ENCODE measurements at regions not wholly inside any gene's neighbourhood (a gene's known extent, or its start where the extent isn't known, plus 50 kb on each side); places are given as distances from the start of the nearest gene placed in this dataset.
A peak's percentile ranks its signal among the peaks of the same experiment; 100 is the strongest.

- no peak for DNase-seq (ENCODE audit: low spot score)
These were observed 326.9 kb downstream of the SLC4A3 start for GRCh38 chr2:219954331-219954730.

DNA sequence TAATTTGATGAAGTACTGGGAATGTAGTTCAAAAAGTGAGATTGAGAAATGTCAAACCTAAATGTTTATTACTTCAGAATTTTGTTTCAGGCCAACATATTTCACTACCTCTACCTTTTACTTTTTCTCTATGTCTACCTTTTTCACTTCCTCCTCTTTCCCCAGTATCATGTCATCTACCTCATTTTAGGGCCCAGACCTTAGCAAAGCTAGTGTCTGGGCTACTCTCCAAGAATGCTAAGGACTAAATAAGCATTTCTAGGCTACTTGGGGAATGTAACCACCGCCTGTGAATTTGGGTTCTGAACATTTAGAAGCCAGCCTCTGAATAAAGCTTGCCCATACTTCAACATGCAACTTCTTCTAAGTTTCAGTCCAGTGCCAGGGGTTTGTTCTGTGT lies 330.4 kb downstream of the SLC4A3 start:
- DNase-seq (ENCODE audit: low spot score), result no peak

DNA sequence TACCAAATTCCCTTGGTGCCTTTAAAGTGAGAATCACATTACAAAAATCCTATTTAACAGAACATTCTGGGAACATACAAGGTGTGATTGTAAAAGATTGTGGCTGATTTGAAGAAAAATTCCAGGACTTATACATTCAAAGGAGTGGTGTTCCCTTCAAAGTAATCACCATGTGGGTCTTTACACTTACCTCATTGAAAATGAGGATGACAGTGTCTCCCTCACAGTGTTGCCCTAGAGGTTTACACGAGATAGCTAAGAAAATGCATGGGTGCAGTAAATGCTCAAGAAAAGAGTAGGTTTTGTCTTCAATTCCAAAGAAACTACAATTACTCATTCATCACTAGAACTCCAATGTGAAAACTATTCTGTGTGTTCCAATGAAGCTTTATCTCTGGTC lies 331.5 kb downstream of the SLC4A3 start:
- no peak for DNase-seq (ENCODE audit: low spot score)

GRCh38 chr2:219959471-219959870 lies 332.0 kb downstream of the SLC4A3 start:
- no peak for DNase-seq (ENCODE audit: low spot score)

DNA sequence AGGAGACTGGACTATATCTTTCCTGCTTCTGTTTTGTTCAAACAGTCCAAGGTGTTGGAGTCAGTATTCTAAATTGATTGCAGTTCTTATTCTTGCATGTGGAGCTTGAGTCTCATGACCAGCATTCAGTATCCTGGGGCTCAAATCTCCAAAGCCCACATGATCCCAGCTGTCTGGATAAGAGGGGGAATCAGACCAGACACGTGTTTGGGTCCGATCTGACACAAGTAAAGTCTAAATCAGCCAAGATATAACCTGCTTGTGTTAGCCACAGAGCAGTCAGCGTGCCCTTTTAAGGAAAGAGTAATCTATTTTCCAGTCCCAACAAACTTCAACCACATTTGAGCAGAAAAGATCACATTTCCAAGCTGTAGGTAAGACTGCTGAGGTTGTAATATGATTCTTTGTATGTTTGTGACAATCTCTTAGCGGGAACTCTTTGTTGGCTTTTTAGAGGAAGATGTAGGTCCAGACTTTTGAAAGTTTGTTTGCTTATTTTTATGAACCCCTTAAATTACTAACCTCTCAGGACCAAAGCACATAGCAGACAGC lies 334.6 kb downstream of the SLC4A3 start:
- DNase-seq (ENCODE audit: low spot score), result no peak

- DNase-seq (ENCODE audit: low spot score), result no peak
These were observed 335.4 kb downstream of the SLC4A3 start for GRCh38 chr2:219962801-219963200.

GRCh38 chr2:219965287-219966194 lies 338.1 kb downstream of the SLC4A3 start:
- DNase-seq (ENCODE audit: low spot score), result no peak

- DNase-seq (ENCODE audit: low spot score), result no peak
These were observed 340.1 kb downstream of the SLC4A3 start for GRCh38 chr2:219967247-219968245.

DNA sequence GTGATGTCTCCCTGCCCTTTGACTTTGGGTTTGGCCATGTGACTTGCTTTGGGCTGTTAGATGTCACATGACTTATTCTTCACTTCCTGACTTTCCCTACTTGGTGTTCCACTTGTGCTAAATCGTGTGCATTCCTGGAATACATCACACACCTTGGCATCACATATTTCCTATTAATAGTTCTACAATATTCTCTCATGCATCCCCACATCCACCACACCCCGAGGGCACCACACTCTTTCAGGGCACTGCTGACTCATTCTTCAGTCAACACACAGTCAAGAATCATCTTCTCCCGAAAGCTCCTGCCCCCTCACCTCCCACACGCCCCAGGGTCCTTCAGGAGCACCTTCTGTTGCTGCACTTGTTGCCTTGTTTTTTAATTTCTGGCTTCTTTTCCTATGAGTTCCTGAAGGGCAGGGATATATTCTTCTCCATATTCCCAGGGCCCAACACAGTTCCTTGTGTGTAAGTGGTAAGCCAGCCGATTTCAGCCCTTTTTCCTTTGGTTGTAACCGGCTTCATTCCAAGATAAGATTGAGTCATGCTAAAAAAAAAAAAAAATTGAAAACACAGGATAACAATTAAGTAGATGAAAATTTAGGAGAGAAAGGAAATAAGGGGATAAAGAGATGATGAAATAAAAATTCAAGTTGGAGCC lies 341.4 kb downstream of the SLC4A3 start:
- DNase-seq (ENCODE audit: low spot score), result peak; percentile 77

DNA sequence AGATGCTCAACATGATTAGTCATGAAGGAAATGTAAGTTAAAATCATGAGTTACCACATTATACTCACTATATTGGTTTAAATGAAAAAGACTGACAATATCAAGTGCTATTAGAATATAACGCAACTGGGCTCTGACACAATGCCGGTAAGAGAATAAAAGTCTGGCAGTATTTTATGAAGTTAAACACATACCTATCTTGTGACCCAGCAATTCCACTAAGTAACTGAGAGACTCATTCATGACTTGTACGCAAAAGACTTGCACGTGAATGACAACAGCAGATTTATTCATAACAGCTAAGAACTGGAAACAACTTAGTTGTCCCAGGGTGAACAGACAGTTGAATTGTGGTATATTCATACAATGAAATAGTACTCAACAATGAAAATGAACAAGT lies 342.1 kb downstream of the SLC4A3 start:
- peak; percentile 30 for DNase-seq (ENCODE audit: low spot score)

DNA sequence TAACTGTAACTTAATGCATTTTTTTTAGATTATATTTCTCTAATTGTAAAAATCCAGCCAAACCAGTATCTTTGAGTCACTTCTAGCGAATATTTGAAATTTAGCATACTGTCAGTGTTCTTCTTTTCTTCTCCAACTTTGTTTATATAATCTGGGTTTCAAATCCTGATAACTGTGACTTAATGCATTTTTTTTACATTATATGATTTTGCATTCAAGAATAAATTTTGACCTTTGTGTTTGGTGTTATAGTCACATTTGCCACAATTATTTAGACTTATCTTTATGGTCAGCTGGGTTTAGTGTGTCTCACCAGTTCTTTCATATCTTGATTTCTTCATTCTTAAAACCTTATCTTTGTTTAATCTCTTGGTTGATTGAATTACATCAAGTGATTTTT lies 345.7 kb downstream of the SLC4A3 start:
- no peak for DNase-seq (ENCODE audit: low spot score)

- DNase-seq (ENCODE audit: low spot score), result no peak
These were observed 349.4 kb downstream of the SLC4A3 start for GRCh38 chr2:219976871-219977270.

GRCh38 chr2:219980638-219981037 lies 353.2 kb downstream of the SLC4A3 start:
- DNase-seq (ENCODE audit: low spot score), result no peak

GRCh38 chr2:219983836-219984235 lies 356.4 kb downstream of the SLC4A3 start:
- DNase-seq (ENCODE audit: low spot score), result no peak

DNA sequence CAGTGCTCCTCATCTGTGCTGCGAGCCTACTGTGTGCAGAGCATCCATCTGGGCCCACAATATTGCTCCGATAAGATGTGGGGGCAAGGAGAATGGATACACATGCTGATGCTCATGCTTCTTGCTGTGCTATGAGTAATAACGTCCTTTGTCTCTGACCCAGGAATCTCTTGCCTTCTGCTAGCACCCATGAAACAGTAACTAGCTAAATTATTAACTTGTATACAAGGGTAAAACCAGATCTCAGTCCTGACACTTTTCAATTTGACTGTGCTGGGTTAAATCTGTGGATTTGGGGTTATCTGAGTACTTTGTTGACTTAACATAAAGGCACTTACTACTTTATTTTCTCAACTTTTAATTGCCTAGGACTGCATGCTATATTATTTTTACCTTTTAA lies 357.6 kb downstream of the SLC4A3 start:
- no peak for DNase-seq (ENCODE audit: low spot score)

GRCh38 chr2:219987830-219988229 lies 360.4 kb downstream of the SLC4A3 start:
- peak; percentile 89 for DNase-seq (ENCODE audit: low spot score)

- no peak for DNase-seq (ENCODE audit: low spot score)
These were observed 362.3 kb downstream of the SLC4A3 start for GRCh38 chr2:219989744-219990143.

GRCh38 chr2:219991116-219991515 lies 363.7 kb downstream of the SLC4A3 start:
- no peak for DNase-seq (ENCODE audit: low spot score)

- no peak for DNase-seq (ENCODE audit: low spot score)
These were observed 368.0 kb downstream of the SLC4A3 start for GRCh38 chr2:219995399-219995798.

DNA sequence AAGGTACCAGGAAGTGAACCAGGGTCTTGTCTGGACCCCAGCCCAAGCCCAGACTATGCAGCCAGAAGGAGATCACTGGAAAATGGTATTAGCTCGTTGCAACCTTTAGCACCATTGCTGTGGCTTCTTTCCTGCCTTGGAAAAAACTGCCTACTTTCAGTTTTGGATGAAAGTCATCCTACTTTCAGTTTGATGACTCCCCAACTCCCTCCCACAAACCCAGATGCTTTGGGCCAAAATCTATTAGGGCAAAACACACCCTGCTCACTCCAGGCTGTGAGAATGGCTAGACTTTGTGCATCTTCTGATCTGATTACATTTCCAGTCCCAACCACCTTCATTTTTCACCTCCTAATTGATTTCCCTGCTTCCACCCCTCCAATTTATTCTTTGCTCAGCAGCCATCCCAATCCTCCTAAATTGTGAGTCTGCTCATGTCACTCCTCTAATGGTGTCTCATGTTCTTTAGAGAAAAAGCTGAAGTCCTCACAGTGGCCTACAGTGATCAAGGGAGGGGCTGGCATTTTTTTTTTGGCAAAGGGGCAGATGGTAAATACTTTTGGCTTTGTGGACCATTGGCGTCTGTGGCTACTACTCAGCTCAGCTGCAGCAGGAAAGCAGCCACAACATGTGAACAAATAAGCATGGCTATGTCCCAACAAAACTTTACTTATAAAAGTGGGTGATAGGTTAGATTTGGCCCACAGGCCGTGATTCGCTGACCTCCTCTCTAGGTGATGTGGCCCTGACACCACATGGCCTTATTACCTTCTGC lies 368.7 kb downstream of the SLC4A3 start:
- no peak for DNase-seq (ENCODE audit: low spot score)

DNA sequence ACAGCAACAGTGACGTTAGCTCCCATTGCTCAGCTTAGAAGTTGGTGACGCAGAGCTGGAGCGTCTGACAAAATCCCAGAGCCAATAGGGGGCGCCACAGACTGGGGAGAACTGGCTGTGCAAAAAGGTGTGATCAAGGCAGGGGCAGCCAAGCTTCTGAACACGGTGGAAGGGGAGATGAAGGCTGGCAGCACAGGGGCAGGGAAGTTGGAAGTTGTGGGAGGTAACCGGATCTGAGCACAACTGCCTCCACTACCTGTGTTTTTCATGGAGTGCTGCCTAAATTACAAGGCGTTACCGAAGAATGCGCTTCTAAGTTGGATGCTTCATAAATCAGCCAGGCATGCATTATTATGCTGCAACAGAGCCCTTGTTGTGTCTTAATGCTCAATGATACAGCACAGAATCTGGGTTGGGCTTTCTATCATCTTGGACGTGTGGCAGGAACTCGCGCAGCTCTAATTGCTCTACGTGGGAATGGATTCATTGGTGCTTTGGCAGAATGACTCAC lies 370.0 kb downstream of the SLC4A3 start:
- peak; percentile 74 for DNase-seq (ENCODE audit: low spot score)

Measured in kidney tubule cell (primary cell).